Activated T-helper 1 cell treated with Interleukin-2 at 50 U/mL for 16 hours (primary cell): ENCODE measurements at regions not wholly inside any gene's neighbourhood (a gene's known extent, or its start where the extent isn't known, plus 50 kb on each side); places are given as distances from the start of the nearest gene placed in this dataset.
"Not testable (repeated sequence)": the region's sequence is repeated elsewhere in the genome, so short reads cannot be mapped to it uniquely, and the experiment has no call there.

Experiments used
- DNase-seq: peaks from one replicate; pipeline ENCODE4 v3.0.0-alpha.2; 2020; ENCODE audit warnings: low read depth

DNA sequence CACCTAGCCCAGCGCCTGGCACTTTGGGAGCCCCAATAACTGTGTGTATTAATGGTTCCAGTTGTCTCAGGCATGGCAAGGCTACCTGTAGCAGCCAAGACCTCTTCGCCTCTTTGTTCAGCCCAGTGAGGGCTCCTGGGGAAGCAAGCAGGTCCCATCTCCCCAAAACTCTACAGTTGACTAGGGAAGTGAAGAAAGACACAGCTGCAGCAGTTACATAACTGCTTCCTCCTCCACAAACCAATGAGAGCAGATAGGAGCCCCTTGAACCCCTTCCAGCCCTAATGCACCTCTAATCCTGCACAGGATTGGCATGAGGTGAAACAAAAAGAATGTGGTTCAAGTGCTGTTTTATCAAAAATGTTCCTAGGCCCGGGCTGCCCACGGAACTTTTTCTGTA, 100.5 kb downstream of the SYF2 start:
- no peak for DNase-seq

DNA sequence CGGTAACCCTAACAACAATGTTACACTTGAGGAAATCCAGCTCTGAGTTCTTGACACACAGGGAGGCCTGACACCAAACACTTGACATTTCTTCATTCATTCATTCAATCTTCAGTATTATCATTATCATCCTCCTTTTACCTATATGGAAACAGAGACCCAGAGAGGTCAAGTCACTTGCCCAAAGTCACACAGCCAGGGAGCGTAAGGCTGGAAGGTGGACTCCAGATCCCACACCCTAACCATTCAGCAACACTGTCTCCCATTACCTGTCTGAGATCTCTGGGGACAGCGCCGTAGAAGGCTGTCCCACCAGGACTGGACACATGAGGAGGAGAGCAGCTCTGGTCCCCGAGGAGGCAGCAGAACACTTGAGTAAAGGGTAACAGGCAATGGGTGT, 101.4 kb downstream of the SYF2 start:
- no peak for DNase-seq

GRCh38 chr1:25129380-25129779, 102.9 kb downstream of the SYF2 start:
- no peak for DNase-seq

- DNase-seq: no peak
Measured at GRCh38 chr1:25128121-25128621, 104.1 kb downstream of the SYF2 start.

GRCh38 chr1:25126562-25126961, 105.7 kb downstream of the SYF2 start:
- no peak for DNase-seq

DNA sequence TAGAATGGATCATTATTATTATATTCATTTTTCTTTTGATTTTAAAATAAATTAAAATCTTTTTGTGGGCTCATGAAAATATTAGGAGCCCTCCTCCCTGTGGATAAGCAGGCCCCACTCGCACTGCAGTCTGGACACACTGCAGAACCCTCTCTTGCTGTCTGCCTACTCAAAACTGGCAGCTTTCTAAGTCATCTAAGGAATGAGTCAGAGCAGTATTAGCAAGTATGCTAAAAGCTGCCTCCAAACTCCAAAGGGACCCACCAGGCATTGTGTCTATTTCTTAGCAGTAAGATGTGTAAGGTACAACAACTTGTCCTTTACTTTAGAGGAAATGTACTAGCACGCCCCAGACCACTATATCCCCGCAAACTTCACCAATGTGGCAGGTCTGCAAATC, 108.8 kb downstream of the SYF2 start:
- DNase-seq: no peak

DNA sequence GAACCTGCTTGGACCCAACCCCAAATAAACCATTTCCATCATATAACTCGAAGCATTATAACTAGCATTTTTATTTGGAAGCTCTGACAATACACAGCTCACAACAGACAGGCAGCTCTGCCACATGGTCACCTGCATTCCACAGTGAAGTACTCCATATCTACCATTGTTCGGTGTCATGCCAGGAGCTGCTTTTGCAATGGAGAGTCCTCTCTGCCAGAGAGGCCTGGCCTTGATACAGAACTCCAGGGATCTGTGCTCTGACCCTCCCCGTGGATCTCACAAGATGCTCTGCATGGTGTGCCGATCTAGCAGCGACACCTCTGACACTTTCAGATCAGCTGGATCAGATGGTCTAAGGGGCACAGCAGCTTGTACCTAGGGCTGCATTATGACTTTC, 109.6 kb downstream of the SYF2 start:
- no peak for DNase-seq

- no peak for DNase-seq
Measured at GRCh38 chr1:25120281-25120680, 112.0 kb downstream of the SYF2 start.

DNA sequence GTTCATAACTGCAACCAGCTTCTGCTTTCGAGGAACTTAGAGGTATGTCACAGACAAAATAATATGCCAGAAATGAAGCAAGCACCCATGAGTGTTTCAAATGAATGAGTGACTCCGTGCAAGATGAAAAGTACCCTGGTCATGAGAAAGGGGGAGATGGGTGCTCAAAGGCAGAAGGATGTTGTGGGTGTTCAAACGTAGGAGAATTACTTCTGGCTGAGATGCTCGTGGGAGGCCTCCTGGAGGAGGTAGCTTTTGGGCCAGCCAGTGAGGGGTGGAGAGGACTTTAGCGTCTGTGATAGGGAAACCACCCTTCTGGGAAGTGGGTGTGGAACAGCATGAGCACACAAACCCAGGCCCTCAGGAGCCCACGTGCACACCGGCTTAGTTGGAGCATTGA, 113.8 kb downstream of the SYF2 start:
- no peak for DNase-seq

GRCh38 chr1:25117233-25117823, 115.0 kb downstream of the SYF2 start:
- no peak for DNase-seq

- DNase-seq: no peak
Measured at GRCh38 chr1:25116832-25117231, 115.5 kb downstream of the SYF2 start.

DNA sequence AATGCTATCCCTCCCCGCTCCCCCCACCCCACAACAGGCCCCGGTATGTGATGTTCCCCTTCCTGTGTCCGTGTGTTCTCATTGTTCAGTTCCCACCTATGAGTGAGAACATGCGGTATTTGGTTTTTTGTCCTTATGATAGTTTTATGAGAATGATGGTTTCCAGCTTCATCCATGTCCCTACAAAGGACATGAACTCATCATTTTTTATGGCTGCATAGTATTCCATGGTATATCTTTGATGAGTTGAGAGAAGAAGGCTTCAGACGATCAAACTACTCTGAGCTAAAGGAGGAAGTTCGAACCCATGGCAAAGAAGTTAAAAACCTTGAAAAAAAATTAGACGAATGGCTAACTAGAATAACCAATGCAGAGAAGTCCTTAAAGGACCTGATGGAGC, 116.2 kb downstream of the SYF2 start:
- DNase-seq: not testable (repeated sequence)

DNA sequence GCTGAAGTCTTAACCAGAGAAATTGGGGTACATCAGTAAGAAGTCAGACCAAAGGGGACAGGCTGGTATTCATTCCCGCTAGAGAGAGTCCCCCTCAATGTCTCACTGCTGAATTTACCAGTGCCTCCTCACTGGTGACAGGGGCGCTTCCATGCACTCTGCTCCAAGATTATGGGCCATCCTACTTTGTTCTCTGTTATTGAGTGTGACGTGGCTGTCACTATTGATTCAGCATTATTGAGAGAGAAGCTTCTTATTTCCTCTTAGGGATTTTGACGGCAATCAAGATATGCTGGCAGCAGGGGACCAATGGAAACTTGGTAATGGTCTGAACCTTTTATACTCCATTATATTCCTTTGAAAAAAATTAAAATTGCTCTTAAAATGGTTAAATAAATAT, 118.6 kb downstream of the SYF2 start:
- no peak for DNase-seq

DNA sequence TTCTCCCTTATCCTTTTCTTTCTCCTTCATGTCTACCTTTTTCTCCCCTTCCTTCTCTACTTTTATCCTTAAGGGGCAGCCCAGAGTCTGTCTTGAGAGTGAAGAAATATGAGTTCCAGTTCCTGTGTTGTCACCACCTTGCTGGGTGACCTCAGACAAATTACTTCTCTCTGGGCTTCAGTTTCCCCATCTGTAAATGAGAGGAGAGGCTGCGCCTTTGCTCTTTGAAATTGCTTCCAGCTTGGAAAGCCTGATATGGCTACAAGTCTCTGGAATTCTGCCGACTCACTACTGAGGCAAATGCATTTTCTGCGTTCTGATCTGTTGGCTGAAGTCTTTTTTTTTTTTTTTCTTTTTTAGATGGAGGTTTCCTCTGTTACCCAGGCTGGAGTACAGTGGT, 119.2 kb downstream of the SYF2 start:
- no peak for DNase-seq

GRCh38 chr1:25112400-25112799, 119.9 kb downstream of the SYF2 start:
- no peak for DNase-seq

- no peak for DNase-seq
Measured at GRCh38 chr1:25111706-25112105, 120.6 kb downstream of the SYF2 start.

DNA sequence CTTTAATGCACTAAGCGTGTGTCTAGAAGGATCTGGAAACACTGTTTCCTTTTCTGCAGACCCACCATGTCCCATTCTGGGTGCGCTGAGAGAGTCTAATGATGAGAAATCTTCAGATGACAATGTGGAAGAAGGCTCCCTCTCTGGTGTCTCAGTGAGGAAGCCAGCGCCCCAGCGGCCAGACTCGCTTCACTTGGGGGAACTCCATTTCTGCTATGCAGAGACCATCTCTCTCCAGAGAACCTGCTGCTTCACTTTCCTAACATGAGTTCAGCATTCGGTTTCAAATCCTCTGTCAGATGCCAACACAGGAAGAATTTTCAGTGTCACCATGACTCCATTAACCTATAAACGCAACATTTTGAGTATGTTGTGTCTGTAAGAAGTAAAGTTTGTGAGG, 121.8 kb downstream of the SYF2 start:
- no peak for DNase-seq

DNA sequence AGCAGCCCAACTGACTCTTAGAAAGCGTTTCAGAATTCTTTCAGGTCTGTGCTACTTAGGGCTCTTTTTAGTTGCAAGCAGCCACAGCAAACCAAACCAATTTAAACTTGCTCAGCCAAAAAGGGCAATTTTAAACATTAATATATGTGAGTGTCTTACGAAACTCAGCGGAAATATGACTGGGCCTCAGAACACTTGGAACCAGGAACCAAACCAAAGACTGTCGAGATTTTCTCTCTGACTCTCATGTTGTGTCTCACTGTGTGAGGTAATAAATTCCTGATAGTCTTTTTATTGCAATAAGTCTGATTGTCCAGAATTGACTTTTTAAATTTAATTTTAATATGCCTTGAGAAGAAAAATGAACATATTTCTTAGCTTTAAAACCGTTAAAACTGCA, 122.3 kb downstream of the SYF2 start:
- no peak for DNase-seq

DNA sequence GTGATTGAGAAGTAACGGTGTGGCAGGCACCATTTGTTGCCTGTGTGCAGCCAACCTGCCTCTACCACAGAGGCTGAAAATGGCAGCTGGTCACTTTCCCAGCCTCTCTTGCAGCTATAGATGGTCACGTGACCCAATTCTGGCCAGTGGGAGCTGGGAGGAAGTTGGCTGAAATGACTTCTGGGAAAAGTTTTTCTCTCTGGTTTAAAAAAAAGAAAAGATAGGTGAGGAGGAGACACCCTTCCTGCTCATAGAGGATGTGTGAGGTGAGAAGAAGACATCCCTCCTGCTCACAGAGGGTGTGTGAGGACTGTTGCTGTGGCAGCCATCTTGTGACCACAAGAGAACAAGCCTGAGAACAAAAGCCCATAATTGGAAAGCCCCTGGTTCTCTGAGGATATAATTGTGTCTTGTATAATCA, 122.8 kb downstream of the SYF2 start:
- no peak for DNase-seq

- DNase-seq: no peak
Measured at GRCh38 chr1:25107643-25108010, 124.7 kb downstream of the SYF2 start.

DNA sequence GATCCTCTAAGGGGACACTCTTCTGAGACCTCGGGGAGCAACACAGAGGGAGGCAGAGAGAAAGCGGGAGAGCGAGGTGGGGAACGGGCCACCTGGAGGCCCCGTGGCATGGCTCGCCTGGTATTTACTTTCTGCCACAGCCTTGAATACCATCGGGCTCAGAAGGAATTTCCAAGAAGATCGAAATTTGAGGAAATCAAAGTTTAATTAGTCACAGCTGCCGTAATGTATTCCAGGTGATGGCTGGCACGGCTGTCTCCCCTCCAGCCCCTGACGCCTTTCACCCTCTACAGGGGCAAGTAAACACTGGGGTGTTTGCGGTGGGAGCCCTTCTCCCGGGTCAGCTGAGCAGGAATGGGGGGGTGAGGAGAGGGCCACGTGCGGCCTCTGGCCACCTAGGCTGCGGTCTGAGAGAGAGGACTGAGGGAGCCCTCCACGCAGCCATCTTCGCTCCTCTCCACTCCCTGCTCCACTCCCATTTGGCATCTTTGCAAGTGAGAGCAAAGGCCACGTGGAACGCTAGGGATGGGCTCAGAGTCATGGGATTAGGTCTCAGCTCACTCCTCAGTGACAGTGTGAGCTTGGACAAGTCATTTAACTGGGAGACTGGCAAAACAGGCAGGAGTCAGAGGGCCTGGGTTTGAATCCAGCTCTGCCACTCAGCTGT, 125.2 kb downstream of the SYF2 start:
- no peak for DNase-seq

DNA sequence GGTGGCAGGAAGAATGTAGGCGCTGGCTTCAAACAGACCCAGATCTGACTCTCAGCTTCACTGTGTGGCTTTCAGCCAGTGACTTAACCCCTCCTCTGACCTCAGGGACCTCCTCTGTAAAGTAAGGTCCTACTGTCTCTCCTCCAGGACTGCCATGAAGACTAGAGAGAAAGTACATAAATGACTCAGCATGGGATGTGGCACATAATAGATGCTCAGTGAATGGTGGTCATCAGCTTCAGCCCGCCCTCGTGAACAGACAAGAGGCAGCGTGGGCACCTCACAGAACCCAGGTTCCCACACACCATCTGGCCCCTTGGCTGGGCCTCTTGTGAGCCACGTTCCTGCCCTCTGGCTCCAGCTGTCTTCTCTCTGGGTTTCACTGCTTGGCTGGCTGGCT, 126.0 kb downstream of the SYF2 start:
- no peak for DNase-seq

DNA sequence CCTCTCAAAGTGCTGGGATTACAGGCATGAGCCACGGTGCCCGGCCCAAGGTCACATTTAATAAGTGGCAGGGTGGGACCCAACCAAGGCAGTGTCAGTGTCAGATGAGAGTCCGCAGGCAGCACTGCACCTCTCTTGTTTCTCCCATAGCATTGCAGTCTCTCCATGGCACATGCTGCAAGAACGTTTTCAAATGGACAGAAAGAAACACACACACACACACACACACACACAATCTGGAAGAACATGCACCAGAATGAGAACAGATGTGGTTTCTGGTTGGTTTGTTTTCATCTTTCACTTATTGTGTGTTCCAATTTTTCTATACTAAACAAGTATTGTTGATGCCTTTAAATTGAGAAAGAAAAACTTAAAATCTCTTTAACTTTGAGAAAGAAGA, 126.5 kb downstream of the SYF2 start:
- DNase-seq: no peak

GRCh38 chr1:25104932-25105561, 127.3 kb downstream of the SYF2 start:
- no peak for DNase-seq
